ENCODE measurements at regions not wholly inside any gene's neighbourhood (a gene's known extent, or its start where the extent isn't known, plus 50 kb on each side); places are given as distances from the start of the nearest gene placed in this dataset.

DNA sequence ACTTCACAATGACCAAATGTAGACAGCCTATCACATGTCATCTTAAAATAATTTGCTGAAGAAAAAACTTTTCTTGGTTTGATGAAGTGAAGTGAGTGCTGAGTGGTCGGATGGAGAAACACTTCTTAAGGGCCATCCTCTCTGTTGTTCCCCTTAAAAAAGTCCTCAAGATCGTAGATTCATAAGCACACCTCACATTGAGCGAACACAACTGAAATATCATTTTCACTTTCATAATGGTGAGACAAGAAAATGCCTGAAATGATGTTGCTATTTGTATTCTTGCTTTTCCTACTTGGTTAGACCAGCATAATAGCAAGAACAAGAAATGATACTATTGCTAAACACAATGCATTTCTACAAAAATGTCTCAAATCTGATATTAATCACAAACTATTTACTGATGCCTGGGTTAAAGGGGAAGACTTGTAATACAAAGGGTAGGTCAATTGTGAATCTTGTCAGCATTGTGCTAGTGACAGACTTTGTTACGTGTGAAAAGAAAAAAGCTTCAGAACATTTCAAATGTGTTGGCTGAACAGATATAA, 305.6 kb upstream of the NR3C2 start:
- DNase-seq (ENCODE audit: low read depth) = no peak

GRCh38 chr4:148740701-148741100, 298.5 kb upstream of the NR3C2 start:
- DNase-seq (ENCODE audit: low read depth) = no peak

- DNase-seq (ENCODE audit: low read depth) = no peak
Observed at GRCh38 chr4:148737061-148737770, 295.0 kb upstream of the NR3C2 start.

- no peak for DNase-seq (ENCODE audit: low read depth)
Observed at GRCh38 chr4:148735432-148736155, 293.4 kb upstream of the NR3C2 start.

- no peak for DNase-seq (ENCODE audit: low read depth)
Observed at GRCh38 chr4:148730766-148731165, 288.6 kb upstream of the NR3C2 start.

DNA sequence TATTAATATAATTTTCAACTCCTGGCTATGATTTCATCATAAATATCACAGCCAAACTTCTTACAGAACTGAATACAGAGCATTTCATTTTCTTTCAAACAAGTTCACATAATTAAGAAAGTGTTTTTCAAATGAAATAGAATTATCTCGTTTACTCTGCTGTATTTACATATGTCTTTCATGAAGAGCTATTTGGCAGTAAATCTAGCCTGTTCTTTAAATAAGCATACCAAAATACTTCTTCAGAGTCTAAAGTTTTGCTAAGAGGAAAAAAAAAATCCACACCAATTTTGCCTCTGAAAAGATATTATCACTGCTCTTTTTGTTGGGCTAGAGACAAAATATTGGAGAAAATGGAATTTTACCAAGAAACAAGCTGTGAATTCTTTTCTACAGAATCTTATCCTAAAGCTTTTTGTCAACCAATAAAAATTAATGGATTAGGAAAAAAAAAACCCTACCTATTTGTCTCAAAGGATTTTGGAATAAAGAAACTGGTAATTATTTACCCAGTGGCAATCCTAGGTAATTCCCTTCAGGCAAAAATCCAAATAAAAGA, 287.9 kb upstream of the NR3C2 start:
- no peak for DNase-seq (ENCODE audit: low read depth)

DNA sequence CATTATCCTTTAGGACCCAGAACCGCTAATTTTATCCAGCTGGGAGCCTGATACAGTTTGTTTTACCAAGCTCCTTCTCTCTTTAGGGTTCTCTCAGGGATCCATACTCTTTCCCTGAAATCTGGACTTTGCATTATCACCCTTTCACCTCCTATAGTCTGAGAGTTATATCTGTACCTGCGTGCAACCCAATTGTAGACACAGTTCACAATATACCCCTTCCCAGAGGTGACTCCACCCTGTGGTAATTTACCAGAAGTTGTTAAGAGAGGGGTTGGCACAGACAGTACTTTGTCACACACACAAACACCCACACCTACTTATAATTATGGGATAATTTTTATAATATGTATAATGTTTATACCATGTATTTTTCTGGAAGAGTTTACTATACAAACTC, 275.8 kb upstream of the NR3C2 start:
- DNase-seq (ENCODE audit: low read depth) = no peak

- DNase-seq (ENCODE audit: low read depth) = no peak
Observed at GRCh38 chr4:148716431-148717052, 274.3 kb upstream of the NR3C2 start.

DNA sequence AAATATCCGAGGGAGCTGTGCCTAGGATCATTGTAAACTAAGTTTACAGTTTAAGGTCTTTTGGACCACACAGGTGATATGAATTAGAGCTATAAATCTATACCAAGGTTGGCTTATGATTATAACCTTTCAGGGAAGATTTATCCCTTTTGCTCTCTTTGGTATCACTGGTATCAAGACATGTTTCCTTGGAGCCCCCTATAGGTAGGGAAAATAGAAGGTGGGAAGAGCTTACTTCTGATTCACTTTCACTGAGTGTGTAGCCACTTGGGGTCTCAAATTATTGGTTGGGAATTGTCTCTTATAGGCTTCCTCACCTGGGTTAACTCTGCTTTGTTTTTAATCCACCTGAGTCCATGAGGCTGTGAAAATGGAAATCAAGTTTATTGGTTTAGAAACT, 262.1 kb upstream of the NR3C2 start:
- DNase-seq (ENCODE audit: low read depth) = no peak

- DNase-seq (ENCODE audit: low read depth) = no peak
Observed at GRCh38 chr4:148694702-148695101, 252.5 kb upstream of the NR3C2 start.

DNA sequence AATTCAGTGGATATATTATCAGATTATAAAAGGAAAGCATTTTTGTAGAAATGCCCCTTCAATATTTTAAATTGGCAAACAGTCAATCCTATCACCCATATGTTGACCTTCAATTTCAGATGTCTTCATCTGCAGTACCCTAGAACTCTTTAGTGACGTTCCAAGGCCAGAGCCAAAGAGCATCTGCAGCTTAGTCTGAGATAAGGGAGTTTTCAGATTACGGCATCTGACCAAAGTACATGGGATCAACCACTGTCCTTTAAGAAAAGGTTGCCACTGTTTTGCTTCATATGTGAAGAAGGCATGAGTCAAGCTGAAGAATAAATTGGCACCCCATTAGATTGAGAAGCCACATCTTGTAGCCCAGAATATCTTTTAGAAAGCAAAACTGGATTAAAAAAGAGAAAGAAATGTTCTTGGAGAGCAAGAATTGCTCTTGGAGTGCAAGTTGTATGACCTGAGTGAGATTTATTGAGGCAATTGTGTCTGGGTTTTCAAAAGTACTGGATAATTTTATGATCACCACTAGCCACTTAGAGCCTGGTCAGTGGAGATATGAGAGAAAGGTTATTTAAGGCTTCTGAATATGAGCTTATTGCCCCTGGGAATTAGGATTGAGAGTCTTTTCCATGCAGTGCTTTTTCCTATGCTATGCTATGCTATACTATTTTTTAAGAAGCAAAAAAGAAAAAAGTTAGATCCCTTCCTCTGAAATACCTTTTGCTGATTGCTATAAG, 251.9 kb upstream of the NR3C2 start:
- DNase-seq (ENCODE audit: low read depth) = no peak

DNA sequence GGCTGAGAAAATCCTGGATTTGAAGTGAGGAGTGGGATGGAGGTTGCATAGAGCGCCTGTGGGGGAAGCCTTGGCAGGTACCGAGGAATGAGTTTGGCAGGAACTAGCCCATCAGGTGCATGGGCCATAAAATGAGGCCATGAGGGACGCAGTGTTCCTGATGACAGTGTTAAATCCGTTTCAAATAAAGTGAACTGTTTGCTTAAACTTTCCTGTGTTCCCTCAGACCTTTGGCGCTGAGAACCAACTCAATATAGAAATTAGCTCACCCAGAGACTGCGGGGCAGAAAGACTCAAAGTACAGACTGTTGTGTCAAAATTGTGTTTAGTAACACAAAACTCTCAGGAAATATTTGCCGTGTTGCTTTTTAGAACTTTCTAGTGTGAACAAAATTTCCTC, 250.0 kb upstream of the NR3C2 start:
- no peak for DNase-seq (ENCODE audit: low read depth)

- no peak for DNase-seq (ENCODE audit: low read depth)
Observed at GRCh38 chr4:148686449-148686848, 244.2 kb upstream of the NR3C2 start.

- DNase-seq (ENCODE audit: low read depth) = no peak
Observed at GRCh38 chr4:148684638-148685037, 242.4 kb upstream of the NR3C2 start.

DNA sequence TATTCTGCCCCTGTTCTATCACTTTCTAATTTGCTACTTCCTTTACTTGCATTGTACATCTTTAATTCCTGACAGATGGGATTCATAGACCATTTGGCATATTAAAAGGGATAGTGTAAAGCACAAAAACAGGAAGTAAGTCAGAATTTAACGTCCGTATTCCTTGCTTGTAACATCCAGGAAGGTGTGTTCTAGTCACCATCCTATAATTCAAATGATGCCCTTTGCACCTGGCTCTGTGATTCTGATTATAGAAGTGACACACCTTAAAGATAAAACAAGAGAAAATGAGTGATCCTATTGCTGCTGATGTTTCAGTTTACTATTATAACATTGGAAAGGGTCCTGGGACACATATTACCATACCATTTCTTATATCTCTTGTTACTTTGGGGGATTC, 238.7 kb upstream of the NR3C2 start:
- DNase-seq (ENCODE audit: low read depth) = no peak

- DNase-seq (ENCODE audit: low read depth) = no peak
Observed at GRCh38 chr4:148676344-148676743, 234.1 kb upstream of the NR3C2 start.

DNA sequence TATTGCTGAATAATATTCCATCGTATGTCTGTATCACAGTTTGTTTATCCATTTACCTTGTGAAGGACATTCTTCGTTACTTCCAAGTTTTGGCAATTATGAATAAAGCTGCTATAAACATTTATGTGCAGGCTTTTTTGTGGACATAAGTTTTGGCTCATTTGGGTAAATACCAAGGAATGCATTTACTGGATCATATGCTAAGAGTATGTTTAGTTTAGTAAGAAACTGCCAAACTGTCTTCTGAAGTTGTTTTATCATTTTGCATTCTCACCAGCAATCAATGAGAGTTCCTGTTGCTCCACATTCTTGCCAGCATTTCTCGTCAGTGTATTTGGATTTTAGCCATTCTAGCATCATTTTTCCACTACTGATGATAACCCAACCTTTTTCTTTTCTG, 232.7 kb upstream of the NR3C2 start:
- DNase-seq (ENCODE audit: low read depth) = no peak

DNA sequence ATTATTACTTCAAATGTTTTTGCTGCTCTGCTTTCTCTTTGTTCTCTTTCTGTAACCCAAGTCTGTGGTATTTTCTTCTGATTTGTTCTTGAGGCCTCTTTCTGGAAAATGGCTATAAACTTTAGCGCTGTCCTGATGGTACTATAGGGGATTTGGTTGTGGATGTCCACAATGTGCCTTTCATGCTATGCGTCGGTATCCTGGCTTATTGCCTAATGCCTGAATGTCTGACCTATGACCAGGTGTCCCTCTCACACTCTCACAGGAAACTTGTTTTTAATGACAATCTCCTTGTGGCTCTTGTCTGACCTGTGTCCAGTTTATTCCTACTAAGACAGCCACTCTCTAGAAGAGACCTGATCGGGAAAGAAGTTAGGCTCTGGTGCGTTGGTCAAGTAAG, 222.4 kb upstream of the NR3C2 start:
- DNase-seq (ENCODE audit: low read depth) = no peak

GRCh38 chr4:148654131-148654530, 211.9 kb upstream of the NR3C2 start:
- no peak for DNase-seq (ENCODE audit: low read depth)

- no peak for DNase-seq (ENCODE audit: low read depth)
Observed at GRCh38 chr4:148653681-148654080, 211.5 kb upstream of the NR3C2 start.

DNA sequence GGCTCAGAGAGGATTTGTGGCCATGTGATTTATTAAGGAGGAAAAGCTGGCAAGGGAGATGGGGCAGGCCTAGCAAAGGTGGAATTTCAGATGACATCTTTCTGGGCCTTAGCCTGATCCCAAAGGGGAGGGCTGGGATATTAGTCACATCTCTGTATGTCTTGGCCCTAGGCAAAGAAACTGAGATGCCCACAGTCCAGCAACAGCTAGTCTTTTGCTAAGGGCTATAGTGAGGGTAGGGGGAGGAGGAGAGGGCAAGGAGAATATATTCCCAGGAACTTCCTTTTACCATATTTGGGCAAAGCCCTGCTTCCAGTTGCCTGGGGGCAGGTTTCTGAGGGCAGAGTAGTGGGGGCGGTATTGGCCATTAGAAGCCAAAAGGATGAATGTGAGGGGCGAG, 209.8 kb upstream of the NR3C2 start:
- DNase-seq (ENCODE audit: low read depth) = no peak

Measured in stromal cell of bone marrow (primary cell).